Upper lobe of right lung (tissue), 1 donor: ENCODE measurements at regions not wholly inside any gene's neighbourhood (a gene's known extent, or its start where the extent isn't known, plus 50 kb on each side); places are given as distances from the start of the nearest gene placed in this dataset.
"Not testable (repeated sequence)": the region's sequence is repeated elsewhere in the genome, so short reads cannot be mapped to it uniquely, and the experiment has no call there.

Experiments used
- ATAC-seq: fragments of 200-7000 bp; cut with Tn5 transposase; one replicate; pipeline ENCODE4 v1.9.1; 2020; ENCODE audit warnings: mild to moderate bottlenecking, moderate library complexity
- DNase-seq: peaks from one replicate; pipeline ENCODE4 v3.0.0-alpha.2; 2020
- H3K27ac ChIP-seq: fragments of 200-600 bp; one replicate; pipeline ENCODE4 v1.8.0; 2022
- H3K27me3 ChIP-seq: fragments of 200-600 bp; one replicate; pipeline ENCODE4 v1.8.0; 2022; ENCODE audit warnings: mild to moderate bottlenecking
- H3K36me3 ChIP-seq: fragments of 200-600 bp; one replicate; pipeline ENCODE4 v1.8.0; 2022
- H3K4me1 ChIP-seq: fragments of 200-600 bp; one replicate; pipeline ENCODE4 v1.8.0; 2022
- H3K4me3 ChIP-seq: fragments of 200-600 bp; one replicate; pipeline ENCODE4 v1.8.0; 2022; ENCODE audit warnings: mild to moderate bottlenecking
- H3K9me3 ChIP-seq: fragments of 200-600 bp; one replicate; pipeline ENCODE4 v1.8.0; 2022
- intact Hi-C: fragments of 100-400 bp; cut with DNase I; formaldehyde crosslinking; loops from one replicate; pipeline ENCODE4 v1.11.0; 2022
- TF ChIP-seq, protein P1 (sequence below): fragments of 200-600 bp; IDR thresholded peaks from one replicate; pipeline ENCODE4 v1.8.0; 2022; ENCODE audit warnings: antibody characterized with exemption
- donor health status: DM: no; HTN: yes; CAD: no; lungs with severe emphysema.

DNA sequence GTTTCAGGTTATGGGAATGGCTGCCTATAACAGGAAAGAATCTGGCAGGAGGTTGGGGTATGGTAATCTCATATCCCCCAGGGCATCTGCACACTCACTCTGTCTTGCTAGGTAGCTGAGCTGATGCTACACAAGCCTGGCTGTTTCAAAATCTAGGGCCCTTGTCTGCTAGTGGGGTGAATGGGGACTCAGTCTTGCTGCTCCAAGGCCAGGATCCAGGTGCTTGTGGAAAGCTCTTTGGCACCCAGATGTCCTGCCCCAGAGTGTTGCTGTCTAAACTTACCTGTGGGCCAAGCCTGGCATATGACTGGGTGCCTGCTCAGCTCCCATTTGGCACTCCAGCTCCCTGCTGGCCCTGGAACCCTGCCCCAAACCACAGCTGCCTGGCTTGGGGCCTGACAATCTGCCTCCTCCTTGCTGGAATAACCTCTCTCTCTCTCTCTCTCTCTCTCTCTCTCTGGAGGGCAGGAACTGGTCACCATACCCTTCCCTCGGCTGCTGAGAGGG lies 158.1 kb upstream of the TSC22D1 start:
- Histone ChIP-seq H3K4me3 (no peak overlapping the region), H3K27ac (no peak overlapping the region), H3K36me3 (no peaks in the 10 kb centered on the region), H3K4me1 (no peaks in the 10 kb centered on the region), H3K9me3 (no peaks in the 10 kb centered on the region), H3K27me3 (no peaks in the 10 kb centered on the region)
- DNase-seq, result peak; percentile 78
- intact Hi-C loops, result no loop called here
- TF ChIP-seq, protein P1, sequence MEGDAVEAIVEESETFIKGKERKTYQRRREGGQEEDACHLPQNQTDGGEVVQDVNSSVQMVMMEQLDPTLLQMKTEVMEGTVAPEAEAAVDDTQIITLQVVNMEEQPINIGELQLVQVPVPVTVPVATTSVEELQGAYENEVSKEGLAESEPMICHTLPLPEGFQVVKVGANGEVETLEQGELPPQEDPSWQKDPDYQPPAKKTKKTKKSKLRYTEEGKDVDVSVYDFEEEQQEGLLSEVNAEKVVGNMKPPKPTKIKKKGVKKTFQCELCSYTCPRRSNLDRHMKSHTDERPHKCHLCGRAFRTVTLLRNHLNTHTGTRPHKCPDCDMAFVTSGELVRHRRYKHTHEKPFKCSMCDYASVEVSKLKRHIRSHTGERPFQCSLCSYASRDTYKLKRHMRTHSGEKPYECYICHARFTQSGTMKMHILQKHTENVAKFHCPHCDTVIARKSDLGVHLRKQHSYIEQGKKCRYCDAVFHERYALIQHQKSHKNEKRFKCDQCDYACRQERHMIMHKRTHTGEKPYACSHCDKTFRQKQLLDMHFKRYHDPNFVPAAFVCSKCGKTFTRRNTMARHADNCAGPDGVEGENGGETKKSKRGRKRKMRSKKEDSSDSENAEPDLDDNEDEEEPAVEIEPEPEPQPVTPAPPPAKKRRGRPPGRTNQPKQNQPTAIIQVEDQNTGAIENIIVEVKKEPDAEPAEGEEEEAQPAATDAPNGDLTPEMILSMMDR, result no peak
- ATAC-seq, result peak; percentile 73

DNA sequence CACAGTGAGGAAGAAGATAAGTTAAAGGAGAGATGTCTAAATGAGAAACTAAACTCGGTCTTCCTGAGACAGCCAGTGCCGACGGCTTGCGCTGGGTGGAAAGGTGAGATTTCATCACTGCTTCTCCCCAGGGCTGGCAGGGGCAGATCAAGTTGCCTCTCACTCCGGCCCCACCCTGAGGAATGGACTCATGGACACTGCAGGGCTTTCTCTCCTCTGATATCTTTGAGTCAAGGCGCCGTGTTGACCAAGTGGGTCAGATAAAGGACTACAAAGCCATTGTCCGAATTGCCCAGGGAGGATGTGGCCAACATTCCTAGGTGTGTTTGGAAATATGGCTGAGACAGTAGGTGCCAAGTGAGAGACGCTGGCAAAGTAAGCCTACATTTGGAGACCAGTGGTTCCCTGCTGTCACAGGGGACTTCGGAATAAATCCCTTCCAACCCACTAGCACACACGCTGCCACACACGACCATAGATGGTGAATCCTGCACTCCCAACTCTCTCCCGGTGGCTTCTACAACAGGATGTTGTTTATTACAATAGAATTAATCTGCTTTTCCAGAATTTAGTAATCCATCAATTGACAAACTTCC lies 156.5 kb upstream of the TSC22D1 start:
- intact Hi-C loops, result no loop called here
- ATAC-seq (peak; percentile 42), DNase-seq (no peak)
- Histone ChIP-seq H3K9me3 (no peaks in the 10 kb centered on the region), H3K36me3 (no peaks in the 10 kb centered on the region), H3K27me3 (no peaks in the 10 kb centered on the region), H3K4me1 (no peaks in the 10 kb centered on the region), H3K4me3 (no peak overlapping the region), H3K27ac (no peak overlapping the region)
- TF ChIP-seq, protein P1, result no peak

DNA sequence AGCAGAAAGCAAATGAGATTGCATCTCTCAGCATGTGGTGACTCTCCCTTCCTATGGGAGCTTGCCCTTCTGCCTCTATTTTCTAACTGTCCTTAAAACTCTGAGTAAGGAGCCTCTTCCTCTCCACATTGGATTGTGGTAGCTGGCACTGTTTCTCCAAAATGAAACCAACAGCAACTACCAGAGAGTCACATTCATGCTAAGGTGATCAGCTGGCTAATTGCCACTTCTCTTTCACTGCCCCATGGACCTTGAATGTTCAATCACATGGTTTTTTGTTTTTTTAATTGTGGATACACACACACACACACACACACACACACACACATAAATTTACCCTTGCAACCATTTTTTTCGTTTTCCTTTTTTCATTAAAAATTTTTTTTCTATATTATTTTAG lies 154.7 kb upstream of the TSC22D1 start:
- ATAC-seq, result no peak
- no peak overlapping the region for H3K4me3 ChIP-seq
- no peak overlapping the region for H3K27ac ChIP-seq
- no peaks in the 10 kb centered on the region for H3K4me1 ChIP-seq
- TF ChIP-seq, protein P1, result no peak
- intact Hi-C loops, result no loop called here
- H3K9me3 ChIP-seq, result no peaks in the 10 kb centered on the region
- no peak for DNase-seq
- H3K27me3 ChIP-seq, result no peaks in the 10 kb centered on the region
- no peaks in the 10 kb centered on the region for H3K36me3 ChIP-seq

DNA sequence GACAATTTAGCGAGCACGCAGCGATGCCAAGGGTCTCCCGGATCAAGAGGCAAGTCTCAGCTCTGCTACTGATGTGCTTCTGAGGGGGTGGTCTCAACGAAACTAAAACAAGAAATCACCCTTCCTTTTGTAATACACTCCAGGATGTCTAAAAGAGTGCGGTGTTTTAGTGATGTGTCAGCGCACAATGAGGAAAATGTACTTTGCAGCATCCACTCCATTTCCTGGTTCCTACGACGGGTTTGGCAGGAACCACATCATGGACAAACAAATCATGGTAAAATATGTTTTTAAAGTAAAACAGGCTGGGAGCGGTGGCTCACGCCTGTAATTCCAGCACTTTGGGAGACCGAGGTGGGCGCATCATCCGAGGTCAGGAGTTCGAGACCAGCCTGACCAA lies 154.0 kb upstream of the TSC22D1 start:
- ATAC-seq, result no peak
- intact Hi-C loops, result no loop called here
- H3K27me3 ChIP-seq, result no peaks in the 10 kb centered on the region
- H3K36me3 ChIP-seq, result no peaks in the 10 kb centered on the region
- TF ChIP-seq, protein P1, result no peak
- no peak overlapping the region for H3K27ac ChIP-seq
- no peaks in the 10 kb centered on the region for H3K4me1 ChIP-seq
- no peak overlapping the region for H3K4me3 ChIP-seq
- no peaks in the 10 kb centered on the region for H3K9me3 ChIP-seq
- DNase-seq, result no peak

DNA sequence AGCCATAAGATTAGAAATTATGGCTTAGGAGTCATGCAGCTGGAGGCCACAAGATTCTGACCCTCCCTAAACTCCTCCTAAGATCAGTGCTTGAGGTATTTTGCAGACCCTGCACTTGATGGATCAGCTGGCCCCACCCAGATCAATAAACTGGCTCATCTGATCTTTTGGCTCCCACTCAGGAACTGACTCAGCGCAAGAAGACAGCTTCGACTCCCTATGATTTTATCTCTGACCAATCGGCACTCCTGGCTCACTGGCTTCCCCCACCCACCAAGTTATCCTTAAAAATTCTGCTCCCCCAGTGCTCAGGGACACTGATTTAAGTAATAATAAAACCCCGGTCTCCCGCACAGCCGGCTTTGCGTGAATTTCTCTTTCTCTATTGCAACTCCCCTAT lies 151.5 kb upstream of the TSC22D1 start:
- H3K27ac ChIP-seq, H3K36me3 ChIP-seq, ATAC-seq, H3K4me1 ChIP-seq, H3K9me3 ChIP-seq, intact Hi-C loops, DNase-seq, H3K27me3 ChIP-seq, H3K4me3 ChIP-seq: not testable (repeated sequence)

DNA sequence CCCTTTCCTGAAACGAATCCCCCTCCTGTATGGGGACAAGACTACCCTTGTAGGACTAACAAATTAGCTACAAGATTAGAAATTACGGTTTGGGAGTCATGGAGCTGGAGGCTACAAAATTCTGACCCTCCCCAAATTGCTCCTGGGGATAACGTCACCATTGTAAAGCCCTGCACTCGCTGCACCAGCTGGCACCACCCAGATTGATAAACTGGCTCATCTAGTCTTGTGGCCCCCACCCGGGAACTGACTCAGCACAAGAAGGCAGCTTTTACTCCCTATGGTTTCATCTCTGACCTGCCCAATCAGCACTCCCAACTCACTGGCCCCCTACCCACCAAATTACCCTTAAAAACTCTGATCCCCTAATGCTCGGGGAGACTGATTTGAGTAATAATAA lies 150.6 kb upstream of the TSC22D1 start:
- intact Hi-C loops, result no loop called here
- Histone ChIP-seq H3K4me3 (no peak overlapping the region), H3K36me3 (no peaks in the 10 kb centered on the region), H3K27me3 (no peaks in the 10 kb centered on the region), H3K9me3 (no peaks in the 10 kb centered on the region), H3K27ac (no peak overlapping the region), H3K4me1 (no peaks in the 10 kb centered on the region)
- ATAC-seq (no peak), DNase-seq (no peak)
- TF ChIP-seq, protein P1, result no peak
